Gastroesophageal sphincter (tissue), 4 donors: ENCODE measurements at regions not wholly inside any gene's neighbourhood (a gene's known extent, or its start where the extent isn't known, plus 50 kb on each side); places are given as distances from the start of the nearest gene placed in this dataset.

ENCODE experiments used
- ATAC-seq: fragments of 150-250 bp; one replicate; pipeline ENCODE4 v1.9.1; 2016; ENCODE audit warnings: mild to moderate bottlenecking, moderate library complexity
- H3K27ac ChIP-seq, 4 donors: fragments of 200-600 bp; sonication (generic) in 3 of 4; 1 replicate in 3 of 4; 2 replicates in 1 of 4; pipeline ENCODE4 v1.5.1; 2016 to 2019
- H3K27me3 ChIP-seq: fragments of 200-600 bp; sonication (generic); one replicate; pipeline ENCODE4 v1.5.1; 2019
- H3K36me3 ChIP-seq, 2 donors: fragments of 200-600 bp; sonication (generic); one replicate each; pipeline ENCODE4 v1.5.1; 2019; ENCODE audit warnings: control low read depth in 1 of 2
- H3K4me1 ChIP-seq, 3 donors: fragments of 200-600 bp; sonication (generic); 1 replicate in 2 of 3; 2 replicates in 1 of 3; pipeline ENCODE4 v1.5.1; 2016 to 2019; ENCODE audit warnings: control low read depth in 2 of 3
- H3K4me3 ChIP-seq, 2 donors: fragments of 200-600 bp; sonication (generic); one replicate each; pipeline ENCODE4 v1.5.1; 2019; ENCODE audit warnings: mild to moderate bottlenecking in 1 of 2, moderate library complexity in 1 of 2
- H3K9me3 ChIP-seq, 3 donors: fragments of 200-600 bp; sonication (generic); one replicate each; pipeline ENCODE4 v1.5.1; 2017 to 2019; ENCODE audit warnings: control low read depth in 2 of 3
- EP300 ChIP-seq: sonication (generic); formaldehyde crosslinking; IDR thresholded peaks from one replicate; pipeline ENCODE4 v1.6.1; 2017; ENCODE audit warnings: antibody characterized with exemption, mild to moderate bottlenecking
- POLR2A ChIP-seq, 2 donors: fragments of 450-650 bp; IDR thresholded peaks; one replicate each; pipeline ENCODE4 v1.6.1; 2017; ENCODE audit warnings: antibody characterized with exemption in 2 of 2, mild to moderate bottlenecking in 2 of 2, moderate library complexity in 1 of 2
- POLR2AphosphoS5 ChIP-seq: sonication (generic); formaldehyde crosslinking; IDR thresholded peaks from one replicate; pipeline ENCODE4 v1.6.1; 2017; ENCODE audit warnings: antibody characterized with exemption
- WGBS, 2 donors: methylation state at CpG; one replicate each; pipeline ENCODE4 v1.1.5; 2018; ENCODE audit warnings: low coverage in 1 of 2; 5-methylcytosine and 5-hydroxymethylcytosine counted together
- TF ChIP-seq, protein P1 (sequence below), 4 experiments: fragments of 200-600 bp in 2 of 4; fragments of 450-650 bp in 2 of 4; sonication (generic) in 1 of 4; IDR thresholded peaks; one replicate each; pipeline ENCODE4 v1.5.1; 2017 to 2019; ENCODE audit warnings: antibody characterized with exemption in 4 of 4, mild to moderate bottlenecking in 2 of 4, moderate library complexity in 2 of 4

DNA sequence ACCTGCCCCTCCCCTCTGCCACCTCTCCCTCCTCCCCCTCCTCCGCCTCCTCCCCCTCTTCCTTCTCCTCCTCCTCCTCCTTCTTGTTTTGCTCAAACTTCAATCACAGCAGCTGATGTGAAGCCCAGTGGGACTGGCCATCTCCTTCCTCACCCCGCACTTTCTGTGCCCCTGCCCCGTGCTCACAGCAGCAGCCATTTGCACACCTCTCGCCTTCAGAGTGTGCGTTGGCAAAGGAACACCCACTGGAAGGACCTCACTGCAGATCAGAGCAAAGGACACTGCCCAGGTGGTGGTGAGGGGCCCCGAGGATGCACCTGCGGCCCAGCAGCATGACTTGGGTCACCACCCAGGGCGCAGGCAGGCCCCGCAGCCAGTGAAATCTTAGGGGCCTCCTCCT lies 98.8 kb downstream of the SOX1 start:
- Histone ChIP-seq H3K27ac (no peak overlapping the region), H3K9me3 (no peaks in the 10 kb centered on the region), H3K4me3 (no peak overlapping the region), H3K4me1 (no peaks in the 10 kb centered on the region), H3K36me3 (no peaks in the 10 kb centered on the region), H3K27me3 (peaks cover 65% of the 10 kb centered on the region)
- TF ChIP-seq, protein P1, sequence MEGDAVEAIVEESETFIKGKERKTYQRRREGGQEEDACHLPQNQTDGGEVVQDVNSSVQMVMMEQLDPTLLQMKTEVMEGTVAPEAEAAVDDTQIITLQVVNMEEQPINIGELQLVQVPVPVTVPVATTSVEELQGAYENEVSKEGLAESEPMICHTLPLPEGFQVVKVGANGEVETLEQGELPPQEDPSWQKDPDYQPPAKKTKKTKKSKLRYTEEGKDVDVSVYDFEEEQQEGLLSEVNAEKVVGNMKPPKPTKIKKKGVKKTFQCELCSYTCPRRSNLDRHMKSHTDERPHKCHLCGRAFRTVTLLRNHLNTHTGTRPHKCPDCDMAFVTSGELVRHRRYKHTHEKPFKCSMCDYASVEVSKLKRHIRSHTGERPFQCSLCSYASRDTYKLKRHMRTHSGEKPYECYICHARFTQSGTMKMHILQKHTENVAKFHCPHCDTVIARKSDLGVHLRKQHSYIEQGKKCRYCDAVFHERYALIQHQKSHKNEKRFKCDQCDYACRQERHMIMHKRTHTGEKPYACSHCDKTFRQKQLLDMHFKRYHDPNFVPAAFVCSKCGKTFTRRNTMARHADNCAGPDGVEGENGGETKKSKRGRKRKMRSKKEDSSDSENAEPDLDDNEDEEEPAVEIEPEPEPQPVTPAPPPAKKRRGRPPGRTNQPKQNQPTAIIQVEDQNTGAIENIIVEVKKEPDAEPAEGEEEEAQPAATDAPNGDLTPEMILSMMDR (IDR thresholded peaks at IDR 0.05): no peak
- TF ChIP-seq POLR2A (IDR thresholded peaks at IDR 0.05) (no peak), EP300 (no peak), POLR2AphosphoS5 (no peak)
- ATAC-seq: no peak
- no CpG with 5 or more reads among the region's 9 CpGs for WGBS, 2 donors

- no peak for TF ChIP-seq POLR2AphosphoS5
- no peak for TF ChIP-seq EP300
- TF ChIP-seq POLR2A (IDR thresholded peaks at IDR 0.05): no peak
- TF ChIP-seq, protein P1 (IDR thresholded peaks at IDR 0.05): no peak
- Histone ChIP-seq H3K9me3 (peaks cover 0 to 3% (median 0%) of the 10 kb centered on the region in 3 donors), H3K27me3 (peaks cover 63% of the 10 kb centered on the region), H3K36me3 (no peaks in the 10 kb centered on the region), H3K27ac (no peak overlapping the region), H3K4me3 (no peak overlapping the region), H3K4me1 (no peaks in the 10 kb centered on the region)
- ATAC-seq: no peak
- WGBS, 2 donors: 64 to 80% methylated on average over 11 of the region's 11 CpGs
Measured at GRCh38 chr13:112168761-112169160, 101.8 kb downstream of the SOX1 start.

- Histone ChIP-seq H3K27me3 (peaks cover 56% of the 10 kb centered on the region), H3K36me3 (no peaks in the 10 kb centered on the region), H3K4me1 (no peaks in the 10 kb centered on the region), H3K4me3 (no peak overlapping the region), H3K27ac (no peak overlapping the region), H3K9me3 (peaks cover 0 to 16% (median 0%) of the 10 kb centered on the region in 3 donors)
- WGBS, 2 donors: 80 to 89% methylated on average over 2 to 12 of the region's 17 CpGs
- no peak for ATAC-seq
- TF ChIP-seq EP300 (no peak), POLR2A (IDR thresholded peaks at IDR 0.05) (no peak)
Measured at GRCh38 chr13:112169941-112170822, 103.2 kb downstream of the SOX1 start.

DNA sequence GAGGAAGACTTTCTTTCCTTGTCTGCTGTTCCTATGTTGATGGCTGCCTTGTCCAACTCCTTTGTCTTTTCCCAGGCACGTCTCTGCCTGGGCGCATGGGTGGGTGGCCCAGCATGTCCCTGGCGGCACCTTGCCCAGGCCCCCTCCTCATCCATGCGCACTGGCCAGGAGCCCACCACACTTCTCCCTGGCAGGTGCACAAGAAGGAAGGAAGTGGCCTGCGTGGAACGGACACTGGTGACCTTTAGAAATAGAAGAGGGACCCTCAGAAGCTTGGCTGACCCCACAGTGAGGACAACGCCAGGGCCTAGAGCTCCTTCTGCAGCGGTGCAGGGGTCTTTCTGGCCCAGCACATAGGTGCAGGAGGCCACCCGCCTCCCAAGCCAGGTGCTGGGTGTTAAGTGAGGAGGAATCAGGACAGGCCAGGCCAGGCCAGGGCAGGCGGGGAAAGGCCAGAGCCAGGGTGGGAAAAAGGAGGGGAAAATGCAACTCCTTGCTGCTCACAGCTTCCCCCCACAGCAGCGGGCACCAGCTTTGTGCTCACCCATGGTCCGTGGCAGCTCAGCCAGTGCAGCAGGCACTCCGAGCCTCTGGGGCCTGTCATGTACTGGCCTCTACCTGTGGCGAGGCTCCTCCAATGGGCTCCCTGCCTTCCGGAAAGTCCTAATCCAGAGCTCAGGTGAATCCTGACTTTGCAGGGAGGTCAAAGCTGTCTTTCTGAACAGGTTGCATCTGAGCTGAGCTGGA lies 104.0 kb downstream of the SOX1 start:
- peaks cover 0 to 16% (median 0%) of the 10 kb centered on the region in 3 donors for H3K9me3 ChIP-seq
- peaks cover 48% of the 10 kb centered on the region for H3K27me3 ChIP-seq
- no peaks in the 10 kb centered on the region for H3K36me3 ChIP-seq
- no peaks in the 10 kb centered on the region for H3K4me1 ChIP-seq
- TF ChIP-seq POLR2AphosphoS5 (no peak), EP300 (no peak), POLR2A (IDR thresholded peaks at IDR 0.05) (no peak)
- TF ChIP-seq, protein P1 (IDR thresholded peaks at IDR 0.05): no peak
- ATAC-seq: no peak
- no peak overlapping the region for H3K27ac ChIP-seq
- WGBS, 2 donors: 86 to 100% methylated on average over 3 to 5 of the region's 15 CpGs
- H3K4me3 ChIP-seq: no peak overlapping the region

DNA sequence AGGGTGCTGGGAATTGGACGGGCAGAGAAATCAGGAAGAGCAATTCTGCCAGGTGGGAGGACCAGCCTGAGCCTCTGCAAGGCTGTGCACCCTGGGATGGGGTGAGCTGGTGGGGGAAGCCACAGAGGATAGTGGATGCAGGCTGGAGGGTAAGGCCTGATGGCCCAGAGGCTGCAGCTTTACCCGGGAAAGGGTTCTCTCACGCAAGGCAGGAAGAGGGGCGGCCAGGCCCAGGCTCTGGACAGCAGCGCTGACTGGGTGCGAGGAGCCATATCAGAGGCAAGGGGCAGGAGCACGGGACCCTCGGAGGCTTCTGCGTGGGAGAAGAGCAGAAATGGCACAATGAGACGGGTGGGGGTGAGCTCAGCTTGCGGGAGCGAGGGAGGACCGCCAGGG lies 104.6 kb downstream of the SOX1 start:
- Histone ChIP-seq H3K4me3 (no peak overlapping the region), H3K27me3 (peaks cover 42% of the 10 kb centered on the region), H3K36me3 (no peaks in the 10 kb centered on the region), H3K9me3 (peaks cover 0 to 16% (median 0%) of the 10 kb centered on the region in 3 donors), H3K4me1 (no peaks in the 10 kb centered on the region), H3K27ac (no peak overlapping the region)
- TF ChIP-seq POLR2A (IDR thresholded peaks at IDR 0.05): no peak
- TF ChIP-seq POLR2AphosphoS5: no peak
- TF ChIP-seq EP300: no peak
- TF ChIP-seq, protein P1 (IDR thresholded peaks at IDR 0.05): no peak
- WGBS, 2 donors: 91% methylated on average over 4 to 12 of the region's 13 CpGs
- no peak for ATAC-seq
